WTC11 (cell line): ENCODE measurements at regions not wholly inside any gene's neighbourhood (a gene's known extent, or its start where the extent isn't known, plus 50 kb on each side); places are given as distances from the start of the nearest gene placed in this dataset.

Experiments
- ATAC-seq: fragments of 200-7000 bp; cut with Tn5 transposase; 2 replicates; pipeline ENCODE4 v1.10.0; 2021; ENCODE audit warnings: mild to moderate bottlenecking, moderate library complexity
- CTCF ChIA-PET: fragments of 300-600 bp; sonication (Branson Sonifier 250); formaldehyde crosslinking; loops from one replicate; lab custom pipeline; 2021; ENCODE audit warnings: antibody characterized with exemption; lab: Charles Lee
- POLR2A ChIA-PET: fragments of 350-600 bp; sonication (Branson Sonifier 250); formaldehyde crosslinking; loops from one replicate; lab custom pipeline; 2021; ENCODE audit warnings: antibody characterized with exemption; lab: Charles Lee
- DNase-seq: peaks from one replicate; pipeline ENCODE4 v3.0.0; 2021; ENCODE audit warnings: low spot score
- H3K27ac Mint-ChIP-seq: 2 replicates; pipeline ENCODE4 v1.8.0; 2021; ENCODE audit warnings: mixed read lengths
- H3K27me3 Mint-ChIP-seq: 2 replicates; pipeline ENCODE4 v1.8.0; 2021; ENCODE audit warnings: low read depth, mild to moderate bottlenecking, moderate library complexity, mixed read lengths
- H3K36me3 Mint-ChIP-seq: 2 replicates; pipeline ENCODE4 v1.8.0; 2021; ENCODE audit warnings: mixed read lengths
- H3K4me1 Mint-ChIP-seq: 2 replicates; pipeline ENCODE4 v1.8.0; 2022; ENCODE audit warnings: mixed read lengths
- H3K4me3 Mint-ChIP-seq: 2 replicates; pipeline ENCODE4 v1.8.0; 2021; ENCODE audit warnings: mild to moderate bottlenecking, moderate library complexity, mixed read lengths
- H3K9me3 Mint-ChIP-seq: 2 replicates; pipeline ENCODE4 v1.8.0; 2021; ENCODE audit warnings: mixed read lengths
- AFF4 ChIP-seq: sonication (generic); formaldehyde crosslinking; IDR thresholded peaks from 2 replicates; pipeline ENCODE4 v1.8.1; 2023; ENCODE audit warnings: mild to moderate bottlenecking, missing genetic modification reagents, borderline replicate concordance
- ARID4B ChIP-seq: sonication (generic); formaldehyde crosslinking; IDR thresholded peaks from 2 replicates; pipeline ENCODE4 v1.8.0; 2023; ENCODE audit warnings: missing genetic modification reagents, mild to moderate bottlenecking, borderline replicate concordance
- ATF1 ChIP-seq: sonication (generic); formaldehyde crosslinking; IDR thresholded peaks from 2 replicates; pipeline ENCODE4 v1.8.1; 2023; ENCODE audit warnings: mild to moderate bottlenecking, moderate library complexity, missing genetic modification reagents
- ETV6 ChIP-seq: sonication (generic); formaldehyde crosslinking; IDR thresholded peaks from 2 replicates; pipeline ENCODE4 v1.8.1; 2022; ENCODE audit warnings: mild to moderate bottlenecking, missing genetic modification reagents
- IRF1 ChIP-seq: sonication (generic); formaldehyde crosslinking; IDR thresholded peaks from 2 replicates; pipeline ENCODE4 v1.8.0; 2023; ENCODE audit warnings: missing genetic modification reagents
- JAZF1 ChIP-seq: fragments of 250-450 bp; sonication (Bioruptor Pico); IDR thresholded peaks from 2 replicates; pipeline ENCODE4 v1.9.0; 2021; ENCODE audit warnings: moderate library complexity, mild to moderate bottlenecking, inconsistent platforms
- JUN ChIP-seq: sonication (generic); formaldehyde crosslinking; IDR thresholded peaks from 2 replicates; pipeline ENCODE4 v1.8.0; 2023; ENCODE audit warnings: mild to moderate bottlenecking, missing genetic modification reagents
- MAX ChIP-seq: sonication (generic); formaldehyde crosslinking; IDR thresholded peaks from 2 replicates; pipeline ENCODE4 v1.8.0; 2022; ENCODE audit warnings: mild to moderate bottlenecking, missing genetic modification reagents
- NFE2L1 ChIP-seq: sonication (generic); formaldehyde crosslinking; IDR thresholded peaks from 2 replicates; pipeline ENCODE4 v1.8.1; 2023; ENCODE audit warnings: missing genetic modification reagents
- NFYB ChIP-seq: sonication (generic); formaldehyde crosslinking; conservative IDR thresholded peaks from 2 replicates; pipeline ENCODE4 v1.8.0; 2022; ENCODE audit warnings: low read depth, missing genetic modification reagents
- NR1H2 ChIP-seq: sonication (generic); formaldehyde crosslinking; IDR thresholded peaks from 2 replicates; pipeline ENCODE4 v1.9.0; 2021; ENCODE audit warnings: mild to moderate bottlenecking, moderate library complexity, missing genetic modification reagents
- NR3C1 ChIP-seq: sonication (generic); formaldehyde crosslinking; conservative IDR thresholded peaks from 2 replicates; pipeline ENCODE4 v1.8.1; 2023; ENCODE audit warnings: low read depth, mild to moderate bottlenecking, missing genetic modification reagents
- PRRX2 ChIP-seq: fragments of 250-450 bp; sonication (Bioruptor Pico); IDR thresholded peaks from 2 replicates; pipeline ENCODE4 v1.8.0; 2021; ENCODE audit warnings: mild to moderate bottlenecking
- RORB ChIP-seq: fragments of 250-450 bp; sonication (Bioruptor Pico); IDR thresholded peaks from 2 replicates; pipeline ENCODE4 v1.9.0; 2021; ENCODE audit warnings: mild to moderate bottlenecking
- SMAD3 ChIP-seq: sonication (generic); formaldehyde crosslinking; IDR thresholded peaks from 2 replicates; pipeline ENCODE4 v1.8.0; 2022; ENCODE audit warnings: missing genetic modification reagents, mild to moderate bottlenecking, borderline replicate concordance
- SMAD4 ChIP-seq: sonication (generic); formaldehyde crosslinking; IDR thresholded peaks from 2 replicates; pipeline ENCODE4 v1.8.0; 2022; ENCODE audit warnings: mild to moderate bottlenecking, missing genetic modification reagents
- TEAD1 ChIP-seq: sonication (generic); formaldehyde crosslinking; IDR thresholded peaks from 2 replicates; pipeline ENCODE4 v1.8.0; 2022; ENCODE audit warnings: mild to moderate bottlenecking, missing genetic modification reagents
- TP53 ChIP-seq: sonication (generic); formaldehyde crosslinking; IDR thresholded peaks from 2 replicates; pipeline ENCODE4 v1.8.1; 2023; ENCODE audit warnings: mild to moderate bottlenecking, missing genetic modification reagents
- USF1 ChIP-seq: sonication (generic); formaldehyde crosslinking; IDR thresholded peaks from 2 replicates; pipeline ENCODE4 v1.8.0; 2022; ENCODE audit warnings: mild to moderate bottlenecking, missing genetic modification reagents
- ZBTB21 ChIP-seq: sonication (generic); formaldehyde crosslinking; IDR thresholded peaks from 2 replicates; pipeline ENCODE4 v1.8.1; 2023; ENCODE audit warnings: mild to moderate bottlenecking, missing genetic modification reagents, borderline replicate concordance
- ZMAT4 ChIP-seq: fragments of 250-450 bp; sonication (Bioruptor Pico); IDR thresholded peaks from 2 replicates; pipeline ENCODE4 v1.9.0; 2021; ENCODE audit warnings: mild to moderate bottlenecking
- ZSCAN18 ChIP-seq: fragments of 250-450 bp; sonication (Bioruptor Pico); IDR thresholded peaks from 2 replicates; pipeline ENCODE4 v2.1.2; 2022; ENCODE audit warnings: mild to moderate bottlenecking, moderate library complexity

GRCh38 chr15:77851086-77851485 is 218.4 kb upstream of the LINGO1 start:
- Mint-ChIP-seq H3K36me3 (peaks cover 3% of the 10 kb centered on the region), H3K27me3 (no peaks in the 10 kb centered on the region; the same call in 1 of the 2 replicates), H3K4me3 (no peak overlapping the region), H3K27ac (no peak overlapping the region), H3K4me1 (peaks cover 6% of the 10 kb centered on the region), H3K9me3 (peaks cover 24% of the 10 kb centered on the region)
- TF ChIP-seq USF1 (CRISPR knock-in tag): no peak
- no peak for TF ChIP-seq NFYB (CRISPR knock-in tag)
- TF ChIP-seq ATF1 (CRISPR knock-in tag): no peak
- no peak for TF ChIP-seq RORB (CRISPR knock-in tag)
- CTCF ChIA-PET: interaction anchor here (1.5 to 2.6 kb wide), 3 partner anchors 30 to 218 kb away, joined by 3 to 13 read pairs (median 5); partner anchors contain the start of gene LINGO1
- POLR2A ChIA-PET: no interaction called here
- ATAC-seq (no peak), DNase-seq (no peak)

GRCh38 chr15:77846986-77847385 is 214.3 kb upstream of the LINGO1 start:
- H3K4me3 Mint-ChIP-seq: no peak overlapping the region
- no peak overlapping the region for H3K27ac Mint-ChIP-seq
- H3K4me1 Mint-ChIP-seq: no peaks in the 10 kb centered on the region
- DNase-seq (no peak), ATAC-seq (no peak)
- TF ChIP-seq TP53 (CRISPR knock-in tag) (no peak), IRF1 (CRISPR knock-in tag) (no peak), SMAD3 (CRISPR knock-in tag) (no peak), NR1H2 (CRISPR knock-in tag) (no peak), NFE2L1 (no peak), JUN (CRISPR knock-in tag) (no peak), ETV6 (CRISPR knock-in tag) (no peak), ZMAT4 (no peak), PRRX2 (CRISPR knock-in tag) (no peak), AFF4 (CRISPR knock-in tag) (no peak), JAZF1 (no peak), NR3C1 (CRISPR knock-in tag) (no peak)
- ChIA-PET POLR2A (no interaction called here), CTCF (no interaction called here)
- peaks cover 21% of the 10 kb centered on the region for H3K36me3 Mint-ChIP-seq
- peaks cover 42% of the 10 kb centered on the region for H3K9me3 Mint-ChIP-seq
- H3K27me3 Mint-ChIP-seq: peaks cover 8% of the 10 kb centered on the region

- CTCF ChIA-PET: no interaction called here
- no peak overlapping the region for H3K4me3 Mint-ChIP-seq
- peaks cover 42% of the 10 kb centered on the region for H3K9me3 Mint-ChIP-seq
- POLR2A ChIA-PET: no interaction called here
- H3K36me3 Mint-ChIP-seq: peaks cover 21% of the 10 kb centered on the region
- ATAC-seq (no peak), DNase-seq (no peak)
- H3K27me3 Mint-ChIP-seq: peaks cover 8% of the 10 kb centered on the region
- H3K27ac Mint-ChIP-seq: no peak overlapping the region
- no peaks in the 10 kb centered on the region; the same call in 1 of the 2 replicates for H3K4me1 Mint-ChIP-seq
- no peak for TF ChIP-seq SMAD4 (CRISPR knock-in tag)
- no peak for TF ChIP-seq PRRX2 (CRISPR knock-in tag)
- TF ChIP-seq TEAD1 (CRISPR knock-in tag): no peak
- no peak for TF ChIP-seq ZSCAN18 (CRISPR knock-in tag)
- no peak for TF ChIP-seq MAX (CRISPR knock-in tag)
- TF ChIP-seq ARID4B: no peak
- TF ChIP-seq JAZF1: no peak
- no peak for TF ChIP-seq ZMAT4
- no peak for TF ChIP-seq ZBTB21
Measured at GRCh38 chr15:77846360-77846759, 213.6 kb upstream of the LINGO1 start.
